GM03348 (cell line): ENCODE measurements at regions not wholly inside any gene's neighbourhood (a gene's known extent, or its start where the extent isn't known, plus 50 kb on each side); places are given as distances from the start of the nearest gene placed in this dataset.
A peak's percentile ranks its signal among the peaks of the same experiment; 100 is the strongest.
"Not testable (repeated sequence)": the region's sequence is repeated elsewhere in the genome, so short reads cannot be mapped to it uniquely, and the experiment has no call there.

Experiments
- DNase-seq: peaks from one replicate; pipeline ENCODE4 v3.0.0; 2012; ENCODE audit warnings: low spot score

GRCh38 chr6:56904068-56904467, 50.8 kb upstream of the BEND6 start:
- no peak for DNase-seq

- peak; percentile 51 for DNase-seq
These were observed 52.1 kb upstream of the BEND6 start for GRCh38 chr6:56902641-56903464.

GRCh38 chr6:56900784-56901183, 54.1 kb upstream of the BEND6 start:
- no peak for DNase-seq

- DNase-seq, result no peak
These were observed 55.2 kb upstream of the BEND6 start for GRCh38 chr6:56899753-56900152.

GRCh38 chr6:56899311-56899710, 55.6 kb upstream of the BEND6 start:
- peak; percentile 72 for DNase-seq

GRCh38 chr6:56897789-56898529, 56.9 kb upstream of the BEND6 start:
- DNase-seq, result no peak

GRCh38 chr6:56891754-56892153, 63.2 kb upstream of the BEND6 start:
- peak; percentile 30 for DNase-seq

- peak; percentile 72 for DNase-seq
These were observed 64.1 kb upstream of the BEND6 start for GRCh38 chr6:56890683-56891429.

GRCh38 chr6:56890066-56890465, 64.8 kb upstream of the BEND6 start:
- DNase-seq, result no peak

- DNase-seq, result no peak
These were observed 65.4 kb upstream of the BEND6 start for GRCh38 chr6:56889492-56889891.

- DNase-seq, result no peak
These were observed 66.2 kb upstream of the BEND6 start for GRCh38 chr6:56888687-56889086.

GRCh38 chr6:56887086-56887485, 67.8 kb upstream of the BEND6 start:
- no peak for DNase-seq

GRCh38 chr6:56877922-56878321, 77.0 kb upstream of the BEND6 start:
- DNase-seq, result no peak

GRCh38 chr6:56875961-56876360, 78.9 kb upstream of the BEND6 start:
- DNase-seq, result no peak

- no peak for DNase-seq
These were observed 79.4 kb upstream of the BEND6 start for GRCh38 chr6:56875523-56875922.

- DNase-seq, result no peak
These were observed 80.6 kb upstream of the BEND6 start for GRCh38 chr6:56874328-56874727.

GRCh38 chr6:56870053-56870452, 84.9 kb upstream of the BEND6 start:
- not testable (repeated sequence) for DNase-seq

GRCh38 chr6:56869346-56869745, 85.6 kb upstream of the BEND6 start:
- no peak for DNase-seq

GRCh38 chr6:56868687-56869086, 86.2 kb upstream of the BEND6 start:
- peak; percentile 60 for DNase-seq

- no peak for DNase-seq
These were observed 87.9 kb upstream of the BEND6 start for GRCh38 chr6:56866917-56867522.

- DNase-seq, result no peak
These were observed 89.6 kb upstream of the BEND6 start for GRCh38 chr6:56865081-56865875.
